ENCODE measurements at regions not wholly inside any gene's neighbourhood (a gene's known extent, or its start where the extent isn't known, plus 50 kb on each side); places are given as distances from the start of the nearest gene placed in this dataset.
A peak's percentile ranks its signal among the peaks of the same experiment; 100 is the strongest.

GRCh38 chr3:191781044-191781443 lies 320.1 kb downstream of the PYDC2 start:
- in situ Hi-C loops (cut with HindIII; ENCODE audit: low pct_unique_long_range_greater_than_20kb, low sequenced_read_pairs) = no loop called here
- DNase-seq (ENCODE audit: low read depth, low spot score) = no peak

- DNase-seq (ENCODE audit: low read depth, low spot score) = no peak
- in situ Hi-C loops (cut with HindIII; ENCODE audit: low pct_unique_long_range_greater_than_20kb, low sequenced_read_pairs) = no loop called here
These were observed 322.1 kb downstream of the PYDC2 start for GRCh38 chr3:191783024-191783423.

- no peak for DNase-seq (ENCODE audit: low read depth, low spot score)
- in situ Hi-C loops (cut with HindIII; ENCODE audit: low pct_unique_long_range_greater_than_20kb, low sequenced_read_pairs) = no loop called here
These were observed 330.0 kb downstream of the PYDC2 start for GRCh38 chr3:191790934-191791333.

GRCh38 chr3:191792580-191792979 lies 331.6 kb downstream of the PYDC2 start:
- no peak for DNase-seq (ENCODE audit: low read depth, low spot score)
- in situ Hi-C loops (cut with HindIII; ENCODE audit: low pct_unique_long_range_greater_than_20kb, low sequenced_read_pairs) = no loop called here

GRCh38 chr3:191795196-191795595 lies 334.2 kb downstream of the PYDC2 start:
- no peak for DNase-seq (ENCODE audit: low read depth, low spot score)
- in situ Hi-C loops (cut with HindIII; ENCODE audit: low pct_unique_long_range_greater_than_20kb, low sequenced_read_pairs) = no loop called here

- in situ Hi-C loops (cut with HindIII; ENCODE audit: low pct_unique_long_range_greater_than_20kb, low sequenced_read_pairs) = no loop called here
- no peak for DNase-seq (ENCODE audit: low read depth, low spot score)
These were observed 336.3 kb downstream of the PYDC2 start for GRCh38 chr3:191797271-191797670.

GRCh38 chr3:191802671-191803070 lies 341.7 kb downstream of the PYDC2 start:
- DNase-seq (ENCODE audit: low read depth, low spot score) = no peak
- in situ Hi-C loops (cut with HindIII; ENCODE audit: low pct_unique_long_range_greater_than_20kb, low sequenced_read_pairs) = no loop called here

- in situ Hi-C loops (cut with HindIII; ENCODE audit: low pct_unique_long_range_greater_than_20kb, low sequenced_read_pairs) = no loop called here
- DNase-seq (ENCODE audit: low read depth, low spot score) = no peak
These were observed 344.0 kb downstream of the PYDC2 start for GRCh38 chr3:191804935-191805334.

GRCh38 chr3:191808073-191808472 lies 347.1 kb downstream of the PYDC2 start:
- DNase-seq (ENCODE audit: low read depth, low spot score) = no peak
- in situ Hi-C loops (cut with HindIII; ENCODE audit: low pct_unique_long_range_greater_than_20kb, low sequenced_read_pairs) = no loop called here

GRCh38 chr3:191809326-191809949 lies 348.5 kb downstream of the PYDC2 start:
- peak; percentile 22 for DNase-seq (ENCODE audit: low read depth, low spot score)
- in situ Hi-C loops (cut with HindIII; ENCODE audit: low pct_unique_long_range_greater_than_20kb, low sequenced_read_pairs) = no loop called here

GRCh38 chr3:191813245-191813644 lies 352.3 kb downstream of the PYDC2 start:
- in situ Hi-C loops (cut with HindIII; ENCODE audit: low pct_unique_long_range_greater_than_20kb, low sequenced_read_pairs) = no loop called here
- DNase-seq (ENCODE audit: low read depth, low spot score) = no peak

- in situ Hi-C loops (cut with HindIII; ENCODE audit: low pct_unique_long_range_greater_than_20kb, low sequenced_read_pairs) = no loop called here
- no peak for DNase-seq (ENCODE audit: low read depth, low spot score)
These were observed 387.9 kb downstream of the PYDC2 start for GRCh38 chr3:191848818-191849217.

GRCh38 chr3:191859531-191859930 lies 398.6 kb downstream of the PYDC2 start:
- in situ Hi-C loops (cut with HindIII; ENCODE audit: low pct_unique_long_range_greater_than_20kb, low sequenced_read_pairs) = no loop called here
- DNase-seq (ENCODE audit: low read depth, low spot score) = no peak

- in situ Hi-C loops (cut with HindIII; ENCODE audit: low pct_unique_long_range_greater_than_20kb, low sequenced_read_pairs) = no loop called here
- DNase-seq (ENCODE audit: low read depth, low spot score) = no peak
These were observed 408.9 kb downstream of the PYDC2 start for GRCh38 chr3:191869738-191870415.

GRCh38 chr3:191873736-191874135 lies 412.8 kb downstream of the PYDC2 start:
- in situ Hi-C loops (cut with HindIII; ENCODE audit: low pct_unique_long_range_greater_than_20kb, low sequenced_read_pairs) = no loop called here
- no peak for DNase-seq (ENCODE audit: low read depth, low spot score)

GRCh38 chr3:191882289-191882688 lies 421.3 kb downstream of the PYDC2 start:
- no peak for DNase-seq (ENCODE audit: low read depth, low spot score)
- in situ Hi-C loops (cut with HindIII; ENCODE audit: low pct_unique_long_range_greater_than_20kb, low sequenced_read_pairs) = no loop called here

- in situ Hi-C loops (cut with HindIII; ENCODE audit: low pct_unique_long_range_greater_than_20kb, low sequenced_read_pairs) = no loop called here
- no peak for DNase-seq (ENCODE audit: low read depth, low spot score)
These were observed 423.2 kb downstream of the PYDC2 start for GRCh38 chr3:191884132-191884531.

- DNase-seq (ENCODE audit: low read depth, low spot score) = no peak
- in situ Hi-C loops (cut with HindIII; ENCODE audit: low pct_unique_long_range_greater_than_20kb, low sequenced_read_pairs) = no loop called here
These were observed 428.1 kb downstream of the PYDC2 start for GRCh38 chr3:191889106-191889505.

- in situ Hi-C loops (cut with HindIII; ENCODE audit: low pct_unique_long_range_greater_than_20kb, low sequenced_read_pairs) = no loop called here
- DNase-seq (ENCODE audit: low read depth, low spot score) = no peak
These were observed 428.8 kb downstream of the PYDC2 start for GRCh38 chr3:191889756-191890155.
